Brain microvascular endothelial cell (primary cell): ENCODE measurements at regions not wholly inside any gene's neighbourhood (a gene's known extent, or its start where the extent isn't known, plus 50 kb on each side); places are given as distances from the start of the nearest gene placed in this dataset.
A peak's percentile ranks its signal among the peaks of the same experiment; 100 is the strongest.

Source experiments
- DNase-seq: peaks from one replicate; pipeline ENCODE4 v3.0.0-alpha.2; 2020
- H3K27ac ChIP-seq: fragments of 250-450 bp; sonication (Bioruptor Pico); 2 replicates; pipeline ENCODE4 v1.5.1; 2020; ENCODE audit warnings: mild to moderate bottlenecking, moderate library complexity
- H3K27me3 ChIP-seq: fragments of 250-450 bp; sonication (Bioruptor Pico); replicated peaks from 2 replicates; pipeline ENCODE4 v1.5.1; 2020; ENCODE audit warnings: mild to moderate bottlenecking
- H3K36me3 ChIP-seq: fragments of 250-450 bp; sonication (Bioruptor Pico); replicated peaks from 2 replicates; pipeline ENCODE4 v1.5.1; 2020; ENCODE audit warnings: mild to moderate bottlenecking
- H3K4me3 ChIP-seq: 2 replicates; pipeline ENCODE4 v1.5.1; 2011; ENCODE audit warnings: low read depth, mild to moderate bottlenecking, control low read depth, low read length, moderate library complexity
- in situ Hi-C: cut with HindIII; loops from 2 replicates; pipeline ENCODE4 v1.10.0; 2017; ENCODE audit warnings: low sequenced_read_pairs, low pct_ligation_motif_present
- TF ChIP-seq, protein P1 (sequence below): IDR thresholded peaks from 2 replicates; pipeline ENCODE4 v1.5.1; 2011; ENCODE audit warnings: low read depth, mild to moderate bottlenecking, moderate library complexity, low read length, control low read depth, inconsistent platforms; ENCODE audit errors: missing control alignments

DNA sequence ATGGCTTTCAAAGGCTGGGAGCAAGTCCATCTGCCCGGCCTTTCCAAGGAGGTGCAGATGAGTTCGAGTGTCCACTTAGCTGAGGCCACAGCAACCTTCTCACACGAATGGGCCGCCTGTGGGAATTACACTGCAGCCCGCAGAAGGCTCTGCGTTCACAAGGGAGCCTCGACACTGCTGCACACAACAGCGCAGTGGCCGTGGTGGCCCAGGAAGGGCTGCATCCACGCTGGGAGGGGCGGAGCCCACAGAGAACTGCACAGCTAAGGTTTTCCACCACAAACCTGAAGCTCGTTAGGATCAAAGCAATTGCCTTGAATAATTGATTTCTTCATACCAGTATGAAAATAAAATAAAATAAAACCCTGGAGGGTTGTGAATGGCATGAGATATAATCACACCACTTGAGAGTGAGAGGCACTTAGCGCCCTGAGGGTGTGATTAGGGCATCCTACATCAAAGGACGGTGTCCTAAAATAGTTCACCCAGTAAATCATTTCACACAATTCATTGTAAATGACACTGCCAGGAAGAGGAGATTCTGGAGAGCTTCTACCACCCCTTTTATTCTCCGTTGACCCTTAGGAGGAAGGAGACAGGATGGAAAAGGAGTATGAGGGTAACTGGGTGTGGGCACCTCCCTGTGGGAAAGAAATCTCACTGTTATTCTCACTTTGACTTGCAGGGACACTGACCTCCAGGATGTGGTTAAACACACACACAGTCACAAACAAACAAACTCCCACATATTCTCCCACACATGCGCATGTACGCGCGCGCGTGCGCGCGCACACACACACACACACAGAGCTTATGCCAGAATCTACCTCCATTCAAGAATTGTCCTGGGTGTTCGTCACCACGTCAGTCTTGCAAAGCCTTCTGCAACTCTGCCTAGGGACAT, 256.6 kb upstream of the ID2 start:
- no peak for DNase-seq
- H3K27ac ChIP-seq, result no peak overlapping the region
- TF ChIP-seq, protein P1, sequence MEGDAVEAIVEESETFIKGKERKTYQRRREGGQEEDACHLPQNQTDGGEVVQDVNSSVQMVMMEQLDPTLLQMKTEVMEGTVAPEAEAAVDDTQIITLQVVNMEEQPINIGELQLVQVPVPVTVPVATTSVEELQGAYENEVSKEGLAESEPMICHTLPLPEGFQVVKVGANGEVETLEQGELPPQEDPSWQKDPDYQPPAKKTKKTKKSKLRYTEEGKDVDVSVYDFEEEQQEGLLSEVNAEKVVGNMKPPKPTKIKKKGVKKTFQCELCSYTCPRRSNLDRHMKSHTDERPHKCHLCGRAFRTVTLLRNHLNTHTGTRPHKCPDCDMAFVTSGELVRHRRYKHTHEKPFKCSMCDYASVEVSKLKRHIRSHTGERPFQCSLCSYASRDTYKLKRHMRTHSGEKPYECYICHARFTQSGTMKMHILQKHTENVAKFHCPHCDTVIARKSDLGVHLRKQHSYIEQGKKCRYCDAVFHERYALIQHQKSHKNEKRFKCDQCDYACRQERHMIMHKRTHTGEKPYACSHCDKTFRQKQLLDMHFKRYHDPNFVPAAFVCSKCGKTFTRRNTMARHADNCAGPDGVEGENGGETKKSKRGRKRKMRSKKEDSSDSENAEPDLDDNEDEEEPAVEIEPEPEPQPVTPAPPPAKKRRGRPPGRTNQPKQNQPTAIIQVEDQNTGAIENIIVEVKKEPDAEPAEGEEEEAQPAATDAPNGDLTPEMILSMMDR, result no peak
- H3K36me3 ChIP-seq, result no peaks in the 10 kb centered on the region
- H3K27me3 ChIP-seq, result no peaks in the 10 kb centered on the region
- no peak overlapping the region for H3K4me3 ChIP-seq
- in situ Hi-C loops, result no loop called here

DNA sequence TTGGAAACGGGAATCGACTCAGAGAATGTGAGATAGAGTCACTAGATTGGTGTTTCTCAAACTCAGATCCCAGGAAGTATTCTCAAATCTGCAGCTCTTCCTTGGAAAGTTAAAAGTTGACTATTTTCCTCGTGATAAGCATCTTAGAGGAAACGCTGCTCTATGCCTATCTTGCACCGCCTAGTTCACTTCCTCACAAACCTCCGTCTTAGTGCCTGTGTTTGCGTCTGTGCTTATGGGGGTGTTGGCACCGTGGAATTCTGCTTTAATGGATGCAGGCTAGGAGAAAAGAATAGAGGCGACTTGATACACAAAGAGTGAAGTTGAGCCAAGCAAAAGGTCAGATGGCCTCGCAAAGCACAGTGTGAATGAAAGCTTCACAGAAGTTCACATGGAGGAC, 255.3 kb upstream of the ID2 start:
- no peak for DNase-seq
- H3K27me3 ChIP-seq, result no peaks in the 10 kb centered on the region
- H3K27ac ChIP-seq, result no peak overlapping the region
- H3K36me3 ChIP-seq, result no peaks in the 10 kb centered on the region
- in situ Hi-C loops, result no loop called here
- TF ChIP-seq, protein P1, result no peak
- H3K4me3 ChIP-seq, result no peak overlapping the region

DNA sequence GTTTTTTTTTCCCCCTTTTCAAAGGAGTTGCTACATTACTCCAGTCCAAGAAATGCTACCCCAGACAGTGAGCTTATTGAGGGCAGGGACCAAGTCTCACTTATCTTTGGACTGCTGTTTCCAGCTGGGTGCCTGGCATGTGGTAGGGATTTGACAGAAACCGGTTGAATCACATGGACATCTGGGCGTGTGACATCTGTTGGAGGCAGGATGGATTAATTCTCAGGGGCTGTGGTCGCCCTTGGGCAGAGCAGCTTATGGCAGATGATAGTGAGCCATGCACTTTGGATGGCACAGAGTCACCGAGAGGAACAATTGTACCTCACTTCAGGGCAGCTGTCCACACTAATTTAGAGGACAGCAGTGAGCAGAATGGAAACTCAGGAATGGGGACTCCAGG, 254.6 kb upstream of the ID2 start:
- Histone ChIP-seq H3K4me3 (no peak overlapping the region), H3K36me3 (no peaks in the 10 kb centered on the region), H3K27me3 (no peaks in the 10 kb centered on the region), H3K27ac (no peak overlapping the region)
- DNase-seq, result no peak
- in situ Hi-C loops, result no loop called here
- TF ChIP-seq, protein P1, result no peak

DNA sequence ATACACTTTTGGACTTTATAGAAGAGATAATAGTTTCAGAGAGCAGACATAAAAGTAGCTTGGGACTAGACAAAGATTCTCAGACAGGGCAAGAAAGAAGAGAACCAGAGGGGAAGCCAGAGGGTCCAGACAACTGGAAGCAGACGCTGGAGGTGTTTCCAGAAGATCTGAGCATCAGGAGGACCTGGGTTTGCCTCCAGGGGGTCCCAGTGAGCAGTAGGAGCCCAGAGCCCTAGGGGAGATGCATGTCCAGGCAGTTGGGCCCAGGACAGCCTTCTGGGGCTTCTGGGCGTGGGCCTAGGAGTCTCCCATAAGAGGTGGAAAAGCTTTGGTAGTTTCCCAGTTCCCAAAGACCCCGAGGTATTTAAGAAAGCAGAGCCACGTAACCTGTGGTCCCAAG, 251.2 kb upstream of the ID2 start:
- Histone ChIP-seq H3K36me3 (no peaks in the 10 kb centered on the region), H3K4me3 (no peak overlapping the region), H3K27ac (no peak overlapping the region), H3K27me3 (no peaks in the 10 kb centered on the region)
- DNase-seq, result no peak
- in situ Hi-C loops, result no loop called here
- TF ChIP-seq, protein P1, result peak; percentile 9

DNA sequence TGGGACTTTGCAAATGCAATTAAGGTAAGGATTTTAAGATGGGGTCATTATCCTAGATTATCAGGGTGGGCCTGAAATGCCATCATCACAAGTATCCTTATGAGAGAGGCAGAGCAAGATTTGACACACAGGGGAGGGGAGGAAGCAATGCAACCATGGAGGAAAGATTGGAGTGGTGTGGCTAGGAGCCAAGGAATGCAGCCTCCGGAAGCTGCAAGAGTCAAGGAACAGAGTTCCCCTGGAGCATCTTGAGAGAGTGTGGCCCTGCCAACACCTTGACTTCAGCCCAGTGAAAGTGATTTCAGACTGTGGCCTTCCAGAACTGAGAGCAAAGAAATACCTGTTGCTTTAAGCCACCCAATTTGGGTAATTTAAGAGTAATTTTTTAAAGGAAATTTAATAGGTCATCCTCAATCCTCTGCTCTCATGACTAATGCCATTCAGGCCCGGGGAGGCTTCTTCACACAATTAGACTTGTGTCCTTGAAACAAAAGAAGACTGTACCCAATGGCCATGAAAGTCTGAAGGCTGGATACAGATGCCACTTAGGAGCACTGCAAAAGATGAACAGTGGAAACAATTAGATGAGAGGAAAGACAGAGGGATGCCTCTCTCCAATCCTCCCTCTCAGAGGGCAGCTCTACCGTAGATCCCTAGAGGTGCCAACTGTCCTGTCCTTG, 250.3 kb upstream of the ID2 start:
- DNase-seq, result no peak

More for the DNA sequence above, 250.3 kb upstream of the ID2 start:
- TF ChIP-seq, protein P1, result no peak
- in situ Hi-C loops, result no loop called here
- no peak overlapping the region for H3K27ac ChIP-seq
- H3K4me3 ChIP-seq, result no peak overlapping the region
- H3K27me3 ChIP-seq, result no peaks in the 10 kb centered on the region
- H3K36me3 ChIP-seq, result no peaks in the 10 kb centered on the region
